Spleen (tissue), 11 donors: ENCODE measurements at regions not wholly inside any gene's neighbourhood (a gene's known extent, or its start where the extent isn't known, plus 50 kb on each side); places are given as distances from the start of the nearest gene placed in this dataset.
"Not testable (repeated sequence)": the region's sequence is repeated elsewhere in the genome, so short reads cannot be mapped to it uniquely, and the experiment has no call there.

Experiments
- DNase-seq: peaks from one replicate; pipeline ENCODE4 v3.0.0-alpha.2; 2020
- H3K27ac ChIP-seq, 8 donors: fragments of 200-600 bp; sonication (generic) in 7 of 8; 1 replicate in 4 of 8; 2 replicates in 4 of 8; pipeline versions ENCODE4 v1.5.0 to v1.8.0; 2016 to 2021; ENCODE audit warnings: inconsistent platforms in 4 of 8, mild to moderate bottlenecking in 4 of 8, moderate library complexity in 1 of 8
- H3K27me3 ChIP-seq, 7 donors: fragments of 200-600 bp; sonication (generic) in 6 of 7; replicated peaks in 1 of 7; 1 replicate in 4 of 7; 2 replicates in 3 of 7; pipeline versions ENCODE4 v1.5.0 to v1.8.0; 2016 to 2021; ENCODE audit warnings: inconsistent platforms in 3 of 7, mild to moderate bottlenecking in 1 of 7
- H3K36me3 ChIP-seq, 6 donors: fragments of 200-600 bp; sonication (generic) in 5 of 6; 1 replicate in 4 of 6; 2 replicates in 2 of 6; pipeline versions ENCODE4 v1.5.0 to v1.8.0; 2016 to 2021; ENCODE audit warnings: inconsistent platforms in 2 of 6
- H3K4me1 ChIP-seq, 6 donors: fragments of 200-600 bp; sonication (generic) in 5 of 6; 1 replicate in 3 of 6; 2 replicates in 3 of 6; pipeline versions ENCODE4 v1.5.0 to v1.8.0; 2016 to 2021; ENCODE audit warnings: inconsistent platforms in 3 of 6
- H3K4me3 ChIP-seq, 8 donors: fragments of 200-600 bp; sonication (generic) in 7 of 8; 1 replicate in 4 of 8; 2 replicates in 4 of 8; pipeline versions ENCODE4 v1.5.0 to v1.8.0; 2016 to 2021; ENCODE audit warnings: inconsistent platforms in 4 of 8, mild to moderate bottlenecking in 4 of 8, moderate library complexity in 2 of 8
- H3K9me3 ChIP-seq, 8 donors: fragments of 200-600 bp; sonication (generic) in 7 of 8; 1 replicate in 4 of 8; 2 replicates in 4 of 8; pipeline versions ENCODE4 v1.5.0 to v1.8.0; 2016 to 2021; ENCODE audit warnings: inconsistent platforms in 4 of 8
- POLR2A ChIP-seq, 3 donors: fragments of 450-650 bp; IDR thresholded peaks; one replicate each; pipeline ENCODE4 v1.5.1; 2017; ENCODE audit warnings: antibody characterized with exemption in 3 of 3, mild to moderate bottlenecking in 1 of 3
- POLR2AphosphoS5 ChIP-seq, 3 donors: sonication (generic); formaldehyde crosslinking; IDR thresholded peaks; one replicate each; pipeline ENCODE4 v1.5.1; 2017; ENCODE audit warnings: antibody characterized with exemption in 3 of 3
- WGBS, 5 donors: extraction: QIAGEN DNeasy Blood & Tissue Kit in 3 of 5; methylation state at CpG; one replicate each; pipeline versions ENCODE4 v1.1.5 to v1.1.7; 2013 to 2018; 5-methylcytosine and 5-hydroxymethylcytosine counted together
- intact Hi-C: fragments of 100-400 bp; cut with DNase I; formaldehyde crosslinking; loops from one replicate; pipeline ENCODE4 v1.15.0; 2023; ENCODE audit warnings: low total_unique reads
- TF ChIP-seq, protein P1 (sequence below), 11 experiments: fragments of 200-600 bp in 7 of 11; fragments of 450-650 bp in 4 of 11; sonication (generic) in 4 of 11; IDR thresholded peaks in 8 of 11; conservative IDR thresholded peaks in 3 of 11; 1 replicate in 7 of 11; 2 replicates in 4 of 11; pipeline versions ENCODE4 v1.4.0 to v1.8.0; 2016 to 2021; ENCODE audit warnings: antibody characterized with exemption in 11 of 11, inconsistent platforms in 4 of 11, mild to moderate bottlenecking in 1 of 11
- donor health status: healthy with polysubstance abuse.
- donor health status: DM: no; HTN: no; CAD: no; lungs with moderate emphysema.
- donor health status: DM: no; HTN: no; CAD: no.
- donor health status: Bipolar disorder and iron deficiency.
- donor health status: healthy.
- donor health status: DM: no; HTN: no; CAD: no.
- donor health status: DM: yes; HTN: yes; CAD: no.

DNA sequence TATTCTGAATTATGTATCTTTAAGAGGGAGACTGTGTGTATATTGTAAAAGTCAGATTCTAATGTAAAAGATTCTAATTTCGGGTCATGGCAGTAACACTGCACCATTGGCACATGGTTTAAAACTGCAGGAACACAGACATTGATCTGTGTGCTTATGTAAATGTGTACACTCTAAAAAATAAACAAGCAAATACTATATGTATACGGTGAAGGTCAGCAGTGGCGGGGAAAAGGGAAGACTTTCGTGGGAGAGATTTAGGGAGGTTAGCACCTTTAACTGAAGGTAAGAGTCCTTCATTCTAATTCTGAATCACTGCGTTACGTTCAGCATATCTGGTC, 157.8 kb upstream of the FAM20A start:
- DNase-seq: no peak
- no peaks in the 10 kb centered on the region for H3K36me3 ChIP-seq
- intact Hi-C loops: no loop called here
- peaks cover 0 to 16% (median 9%) of the 10 kb centered on the region in 6 donors for H3K4me1 ChIP-seq
- WGBS, 5 donors: 76 to 86% (median 79%) methylated on average over 6 of the region's 6 CpGs
- H3K4me3 ChIP-seq: peak overlapping the region in 1 of 8 donors; percentile 60
- H3K27me3 ChIP-seq: no peaks in the 10 kb centered on the region
- peaks cover 0 to 3% (median 0%) of the 10 kb centered on the region in 8 donors for H3K9me3 ChIP-seq
- TF ChIP-seq POLR2A (IDR thresholded peaks at IDR 0.05) (no peak), POLR2AphosphoS5 (IDR thresholded peaks at IDR 0.05) (no peak)
- TF ChIP-seq, protein P1, sequence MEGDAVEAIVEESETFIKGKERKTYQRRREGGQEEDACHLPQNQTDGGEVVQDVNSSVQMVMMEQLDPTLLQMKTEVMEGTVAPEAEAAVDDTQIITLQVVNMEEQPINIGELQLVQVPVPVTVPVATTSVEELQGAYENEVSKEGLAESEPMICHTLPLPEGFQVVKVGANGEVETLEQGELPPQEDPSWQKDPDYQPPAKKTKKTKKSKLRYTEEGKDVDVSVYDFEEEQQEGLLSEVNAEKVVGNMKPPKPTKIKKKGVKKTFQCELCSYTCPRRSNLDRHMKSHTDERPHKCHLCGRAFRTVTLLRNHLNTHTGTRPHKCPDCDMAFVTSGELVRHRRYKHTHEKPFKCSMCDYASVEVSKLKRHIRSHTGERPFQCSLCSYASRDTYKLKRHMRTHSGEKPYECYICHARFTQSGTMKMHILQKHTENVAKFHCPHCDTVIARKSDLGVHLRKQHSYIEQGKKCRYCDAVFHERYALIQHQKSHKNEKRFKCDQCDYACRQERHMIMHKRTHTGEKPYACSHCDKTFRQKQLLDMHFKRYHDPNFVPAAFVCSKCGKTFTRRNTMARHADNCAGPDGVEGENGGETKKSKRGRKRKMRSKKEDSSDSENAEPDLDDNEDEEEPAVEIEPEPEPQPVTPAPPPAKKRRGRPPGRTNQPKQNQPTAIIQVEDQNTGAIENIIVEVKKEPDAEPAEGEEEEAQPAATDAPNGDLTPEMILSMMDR (IDR thresholded peaks at IDR 0.05 in 8 of 11, conservative IDR thresholded peaks at IDR 0.05 in 3 of 11): no peak
- H3K27ac ChIP-seq: peak overlapping the region in 6 of 8 donors; percentile 48 to 83 (median 76)

DNA sequence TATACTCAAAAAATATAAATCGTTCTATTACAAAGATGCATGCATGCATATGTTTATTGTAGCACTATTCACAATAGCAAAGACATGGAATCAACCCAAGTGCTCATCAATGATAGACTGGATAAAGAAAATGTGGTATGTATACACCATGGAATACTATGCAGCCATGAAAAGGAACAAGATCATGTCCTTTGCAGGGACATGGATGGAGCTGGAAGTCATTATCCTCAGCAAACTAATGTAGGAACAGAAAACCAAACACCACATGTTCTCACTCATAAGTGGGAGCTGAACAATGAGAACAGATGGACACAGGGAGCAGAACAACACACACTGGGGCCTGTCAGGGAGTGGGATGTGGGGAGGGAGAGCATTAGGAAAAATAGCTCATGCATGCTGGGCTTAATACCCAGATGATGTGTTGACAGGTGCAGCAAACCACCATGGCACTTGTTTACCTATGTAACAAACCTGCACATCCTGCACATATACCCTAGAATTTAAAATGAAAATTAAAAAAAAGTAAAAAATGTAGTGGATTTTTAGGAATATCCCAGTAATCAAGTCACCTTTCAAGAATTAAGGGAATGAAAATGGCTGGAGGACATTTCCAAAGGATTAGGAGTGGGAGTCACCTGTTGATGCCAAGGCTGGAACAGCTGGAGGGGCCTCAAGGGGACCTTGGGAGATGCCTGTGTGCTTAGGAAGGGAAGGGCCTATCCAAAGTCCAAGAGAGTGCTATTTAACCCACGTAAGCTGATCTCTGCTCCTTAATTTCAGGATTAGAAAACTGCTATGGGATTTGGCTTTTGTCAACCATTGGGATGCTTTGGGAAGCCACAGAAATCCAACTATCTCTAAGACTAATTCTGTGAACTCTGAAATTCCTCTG, 156.9 kb upstream of the FAM20A start:
- intact Hi-C loops, H3K9me3 ChIP-seq, H3K36me3 ChIP-seq, DNase-seq, H3K4me3 ChIP-seq, H3K27me3 ChIP-seq: not testable (repeated sequence)
- Histone ChIP-seq H3K4me1 (peaks cover 0 to 16% (median 9%) of the 10 kb centered on the region in 6 donors), H3K27ac (peak overlapping the region in 1 of 8 donors; percentile 83)
- 79 to 91% (median 88%) methylated on average over 2 of the region's 2 CpGs for WGBS, 5 donors

DNA sequence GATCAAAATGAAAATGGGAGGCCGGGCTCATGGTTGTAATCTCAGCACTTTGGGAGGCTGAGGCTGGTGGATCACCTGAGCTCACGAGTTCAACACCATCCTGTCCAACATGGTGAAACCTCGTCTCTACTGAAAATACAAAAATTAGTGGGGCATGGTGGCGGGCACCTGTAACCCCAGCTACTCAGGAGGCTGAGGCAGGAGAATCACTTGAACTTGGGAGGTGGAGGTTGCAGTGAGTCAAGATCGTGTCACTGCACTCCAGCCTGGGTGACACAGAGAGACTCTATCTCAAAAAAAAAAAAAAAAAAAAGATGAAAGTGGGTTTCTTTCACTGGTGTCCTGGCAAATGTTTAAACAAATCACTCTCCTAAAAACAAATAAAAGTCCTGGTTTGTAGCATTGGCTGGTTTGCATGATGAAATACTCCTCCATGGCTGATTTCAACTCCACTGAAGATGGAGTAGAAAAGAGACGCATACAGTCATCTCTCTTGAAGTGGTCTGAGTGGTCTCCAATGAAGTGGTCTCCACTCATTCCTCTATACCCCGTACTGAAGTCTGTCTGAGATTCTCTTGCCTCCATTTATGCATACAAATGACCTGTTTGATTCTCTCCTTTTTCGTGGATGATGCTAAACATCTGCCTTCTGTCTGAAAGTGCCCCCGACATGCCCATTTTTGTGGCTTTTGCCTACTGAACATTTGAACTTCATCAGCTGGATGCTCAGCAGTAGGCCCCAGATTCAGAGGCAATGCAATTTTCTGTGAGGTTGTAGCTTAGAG, 153.0 kb upstream of the FAM20A start:
- no peak for DNase-seq
- H3K27me3 ChIP-seq: no peaks in the 10 kb centered on the region
- H3K9me3 ChIP-seq: peaks cover 0 to 3% (median 0%) of the 10 kb centered on the region in 8 donors
- intact Hi-C loops: no loop called here
- H3K4me3 ChIP-seq: no peak overlapping the region
- no peaks in the 10 kb centered on the region for H3K36me3 ChIP-seq
- TF ChIP-seq, protein P1 (IDR thresholded peaks at IDR 0.05 in 8 of 11, conservative IDR thresholded peaks at IDR 0.05 in 3 of 11): no peak
- TF ChIP-seq POLR2A (IDR thresholded peaks at IDR 0.05) (no peak), POLR2AphosphoS5 (IDR thresholded peaks at IDR 0.05) (no peak)
- no peak overlapping the region for H3K27ac ChIP-seq
- H3K4me1 ChIP-seq: peaks cover 0 to 5% (median under 1%) of the 10 kb centered on the region in 6 donors
- WGBS, 5 donors: 86 to 93% (median 90%) methylated on average over 9 of the region's 9 CpGs

DNA sequence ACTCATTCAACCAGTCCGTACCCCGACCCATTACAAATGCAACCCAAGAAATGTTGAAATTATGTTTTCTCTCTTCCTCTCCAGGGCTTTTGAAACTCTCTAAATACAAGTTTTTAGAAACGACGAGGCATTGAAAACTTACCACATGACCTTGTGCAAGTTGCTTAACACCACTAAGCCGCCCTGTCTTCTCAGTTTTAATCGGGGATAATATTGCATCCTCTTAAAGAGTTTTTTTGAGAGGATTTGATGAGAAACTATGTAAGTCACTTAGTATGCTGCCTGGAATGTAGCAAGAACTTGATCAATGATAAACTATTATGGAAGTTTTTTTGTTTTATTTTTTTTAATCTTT, 149.0 kb upstream of the FAM20A start:
- no peaks in the 10 kb centered on the region for H3K4me1 ChIP-seq
- no peak overlapping the region for H3K4me3 ChIP-seq
- no peaks in the 10 kb centered on the region for H3K36me3 ChIP-seq
- H3K27ac ChIP-seq: no peak overlapping the region
- peaks cover 0 to 8% (median 6%) of the 10 kb centered on the region in 8 donors for H3K9me3 ChIP-seq
- TF ChIP-seq, protein P1 (IDR thresholded peaks at IDR 0.05 in 8 of 11, conservative IDR thresholded peaks at IDR 0.05 in 3 of 11): no peak
- TF ChIP-seq POLR2AphosphoS5 (IDR thresholded peaks at IDR 0.05) (no peak), POLR2A (IDR thresholded peaks at IDR 0.05) (no peak)
- 58 to 87% (median 70%) methylated on average over 6 of the region's 6 CpGs for WGBS, 5 donors
- no peaks in the 10 kb centered on the region for H3K27me3 ChIP-seq
- intact Hi-C loops: no loop called here
- no peak for DNase-seq
